ENCODE measurements at regions not wholly inside any gene's neighbourhood (a gene's known extent, or its start where the extent isn't known, plus 50 kb on each side); places are given as distances from the start of the nearest gene placed in this dataset.
"Not testable (repeated sequence)": the region's sequence is repeated elsewhere in the genome, so short reads cannot be mapped to it uniquely, and the experiment has no call there.

DNA sequence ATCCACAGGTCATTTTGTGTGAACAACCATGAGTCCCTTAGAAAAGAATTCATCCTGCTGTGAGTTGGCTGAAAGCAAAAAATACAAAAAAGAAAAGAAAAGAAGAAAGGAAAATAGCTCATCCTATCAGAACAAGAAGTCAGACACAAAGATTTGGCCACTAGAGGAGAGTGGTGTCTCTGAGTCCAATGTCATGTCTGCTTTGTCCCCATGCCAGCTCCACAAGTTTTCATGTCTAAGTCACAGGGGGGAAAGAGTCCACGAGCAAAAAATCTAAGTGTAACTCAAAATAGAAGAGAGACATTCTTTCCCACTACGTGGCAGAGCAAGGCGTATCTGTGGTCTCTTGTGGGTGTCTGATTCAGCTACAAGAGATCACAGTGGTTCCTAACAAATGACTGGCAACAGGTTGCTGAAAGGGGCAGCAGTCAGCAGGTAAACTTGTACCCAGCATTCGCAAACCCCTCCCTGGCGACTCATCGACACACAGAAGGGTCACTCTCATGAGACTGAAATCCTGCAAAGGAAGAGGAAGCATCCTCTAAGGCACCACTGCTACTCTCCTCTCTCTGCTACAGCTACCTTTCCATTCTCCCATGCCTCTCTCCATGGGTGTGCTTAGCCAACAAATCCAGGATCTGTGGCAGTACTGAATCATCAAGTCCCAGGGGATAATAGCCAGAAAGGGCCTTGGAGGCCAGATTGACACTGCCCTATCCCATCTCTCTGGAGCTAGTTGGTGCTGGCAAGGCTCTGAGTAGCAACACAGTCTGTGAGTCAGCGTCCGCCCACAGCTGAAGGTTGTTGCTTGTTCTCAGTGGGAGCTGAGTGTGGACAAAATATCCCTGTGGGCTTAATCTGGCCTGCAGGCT, 123.0 kb upstream of the SLC39A10 start:
- DNase-seq = no peak

DNA sequence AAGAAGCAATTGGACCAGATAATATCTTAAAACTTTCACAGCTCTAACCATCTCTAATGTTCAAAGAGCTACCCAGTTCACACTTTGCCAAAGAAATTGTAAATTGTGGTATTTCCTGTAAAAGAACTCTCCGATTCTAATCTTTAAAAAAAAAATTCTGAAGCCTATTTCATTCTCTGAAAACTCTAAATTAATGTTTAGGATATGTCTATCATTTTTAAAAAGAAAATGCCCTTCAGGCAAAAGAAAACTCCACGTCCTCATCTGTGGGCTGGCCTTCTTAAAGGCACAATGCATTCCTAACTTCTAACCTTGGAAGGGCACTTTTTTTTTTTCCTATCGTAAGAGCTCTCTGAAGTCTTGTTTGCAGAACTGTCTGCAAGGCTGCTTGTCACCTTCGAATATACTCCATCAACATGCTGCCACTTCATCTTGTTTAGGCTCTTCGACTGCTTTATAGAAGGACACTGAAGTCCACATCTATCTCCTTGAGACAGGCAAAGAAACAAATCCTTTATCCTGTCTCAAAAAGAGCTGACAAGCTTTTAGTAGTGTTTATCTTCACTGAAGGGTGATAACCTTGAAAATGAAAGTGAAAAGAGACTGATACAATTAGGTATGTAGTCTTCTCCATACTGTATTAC, 124.3 kb upstream of the SLC39A10 start:
- no peak for DNase-seq

DNA sequence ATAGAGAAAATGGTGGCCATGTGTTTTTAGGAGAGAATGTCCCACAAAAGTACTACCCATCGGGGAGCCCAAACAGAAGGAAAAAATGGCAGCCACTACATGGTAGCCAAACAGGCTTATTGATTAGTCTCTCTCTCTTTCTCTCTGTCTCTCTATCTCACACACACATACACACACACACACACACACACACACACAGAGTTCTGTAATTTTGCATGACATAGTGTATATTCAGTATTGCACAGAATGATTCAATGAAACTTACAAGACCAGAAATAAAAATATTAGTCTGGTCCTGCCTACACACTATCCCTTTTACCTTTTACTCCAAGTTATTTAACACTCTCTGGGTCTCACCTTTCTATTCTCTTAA, 124.8 kb upstream of the SLC39A10 start:
- no peak for DNase-seq

DNA sequence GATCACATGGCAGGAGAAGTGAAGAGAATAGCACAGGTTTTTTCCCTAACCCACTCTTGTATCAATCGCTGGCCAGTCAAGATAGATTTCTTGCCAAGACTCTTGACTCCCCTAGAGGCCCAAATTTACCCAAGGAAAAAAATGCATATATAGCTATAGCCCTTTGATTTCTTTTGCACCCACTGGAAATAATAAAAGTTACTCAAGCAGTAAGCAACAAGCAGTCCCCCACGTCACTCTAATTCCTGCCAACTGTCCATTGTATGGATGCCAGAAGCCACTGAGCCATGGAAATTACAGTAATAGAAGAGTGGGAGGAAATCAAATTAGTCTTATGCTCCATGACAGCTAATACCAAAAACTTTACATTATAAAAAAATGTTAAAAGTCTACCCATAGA, 125.3 kb upstream of the SLC39A10 start:
- no peak for DNase-seq

DNA sequence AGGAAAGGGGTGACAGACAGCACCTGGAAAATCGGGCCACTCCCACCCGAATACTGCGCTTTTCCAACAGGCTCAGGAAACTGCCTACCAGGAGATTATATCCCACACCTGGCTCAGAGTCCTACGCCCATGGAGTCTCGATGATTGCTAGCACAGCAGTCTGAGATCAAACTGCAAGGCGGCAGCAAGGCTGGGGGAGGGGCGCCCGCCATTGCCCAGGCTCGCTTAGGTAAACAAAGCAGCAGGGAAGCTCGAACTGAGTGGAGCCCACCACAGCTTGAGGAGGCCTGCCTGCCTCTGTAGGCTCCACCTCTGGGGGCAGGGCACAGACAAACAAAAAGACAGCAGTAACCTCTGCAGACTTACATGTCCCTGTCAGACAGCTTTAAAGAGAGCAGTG, 133.8 kb upstream of the SLC39A10 start:
- not testable (repeated sequence) for DNase-seq

DNA sequence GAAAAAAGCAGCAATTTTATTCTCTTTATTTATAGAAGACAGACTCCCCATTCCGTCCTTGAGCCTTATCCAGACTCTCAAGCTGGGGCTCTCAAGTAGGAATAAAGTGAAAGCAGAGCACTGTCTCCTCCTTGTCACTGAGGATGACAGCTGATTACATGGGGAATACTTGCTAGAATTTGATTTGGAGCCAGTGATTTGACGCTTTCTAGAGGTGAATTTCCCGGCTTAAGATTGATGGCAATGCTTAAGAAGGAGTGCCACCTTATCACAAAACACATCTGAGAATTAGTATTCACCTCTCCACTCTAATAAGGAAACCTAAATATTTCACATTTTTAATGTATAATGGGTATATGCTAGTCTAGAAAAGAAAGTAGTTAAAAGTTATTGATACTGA, 135.4 kb upstream of the SLC39A10 start:
- no peak for DNase-seq

DNA sequence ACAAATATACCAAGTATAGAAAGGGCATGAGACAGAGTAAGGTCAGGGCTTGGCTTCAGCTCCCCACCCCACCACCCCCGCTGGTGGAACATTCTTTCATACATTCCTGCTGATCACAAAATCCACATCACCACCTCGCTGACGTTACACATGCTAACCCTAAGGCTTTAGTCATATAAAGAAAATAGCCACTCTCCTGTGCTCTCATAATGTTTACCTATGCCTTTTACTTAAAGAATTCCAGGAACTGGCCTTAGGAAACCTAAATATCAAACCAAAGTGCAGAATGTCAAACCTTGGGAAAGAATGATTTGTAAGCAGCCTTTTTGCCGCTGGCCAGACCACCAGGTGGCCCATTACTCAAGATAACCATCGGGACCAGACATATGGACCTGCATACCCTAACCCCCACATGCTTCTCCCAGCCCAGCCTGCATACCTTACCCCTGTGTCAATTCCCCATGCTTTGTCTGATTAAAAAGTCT, 136.3 kb upstream of the SLC39A10 start:
- DNase-seq = no peak

DNA sequence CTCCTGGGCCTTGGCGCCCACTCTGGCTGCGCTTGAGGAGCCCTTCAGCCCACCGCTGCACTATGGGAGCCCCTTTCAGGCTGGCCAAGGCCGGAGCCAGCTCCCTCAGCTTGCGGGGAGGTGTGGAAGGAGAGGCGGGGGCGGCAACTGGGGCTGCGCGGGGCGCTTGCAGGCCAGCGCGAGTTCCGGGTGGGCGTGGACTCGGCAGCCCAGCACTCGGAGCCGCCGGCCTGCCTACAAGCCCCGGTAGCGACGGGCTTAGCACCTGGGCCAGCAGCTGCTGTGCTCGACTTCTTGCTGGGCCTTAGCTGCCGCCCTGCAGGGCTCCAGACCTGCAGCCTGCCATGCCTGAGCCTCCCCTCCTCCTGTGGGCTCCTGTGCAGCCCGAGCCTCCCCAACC, 141.5 kb upstream of the SLC39A10 start:
- no peak for DNase-seq

DNA sequence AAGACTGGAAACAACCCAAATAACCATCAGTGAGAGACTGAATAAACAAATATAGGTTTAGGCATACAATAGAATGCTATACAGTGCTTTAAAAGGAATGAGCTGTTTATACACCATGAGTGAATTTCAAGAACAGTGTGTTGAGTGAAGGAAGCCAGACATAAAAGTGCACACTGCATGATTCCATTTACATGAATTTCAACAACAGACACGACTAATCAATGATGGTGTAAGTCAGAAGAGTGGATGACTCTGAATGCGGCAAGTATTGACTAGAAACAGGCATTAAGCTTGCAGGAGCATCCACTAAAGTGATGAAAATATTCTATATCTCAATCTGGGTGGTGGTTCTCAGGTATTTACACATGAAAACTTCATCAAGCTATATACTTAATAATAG, 142.7 kb upstream of the SLC39A10 start:
- DNase-seq = no peak

DNA sequence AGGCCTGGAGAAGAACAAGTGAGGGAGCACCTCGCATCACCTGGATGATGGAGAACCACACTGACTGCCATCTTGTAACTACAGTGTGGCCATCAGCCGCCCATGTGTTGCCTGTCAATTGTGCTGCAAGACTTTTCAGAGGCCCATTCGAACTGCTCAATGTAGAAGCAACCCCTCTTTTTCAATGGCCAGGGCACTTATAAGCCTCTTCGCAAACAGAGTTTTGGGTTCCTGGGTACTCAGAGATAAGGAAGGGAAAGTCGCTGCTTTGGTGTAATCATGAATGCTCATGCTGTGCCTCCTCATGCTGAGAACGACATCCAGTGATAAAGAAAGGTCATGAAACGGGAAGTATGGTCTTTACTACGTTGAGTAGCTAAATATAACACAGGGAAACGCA, 143.9 kb upstream of the SLC39A10 start:
- no peak for DNase-seq

DNA sequence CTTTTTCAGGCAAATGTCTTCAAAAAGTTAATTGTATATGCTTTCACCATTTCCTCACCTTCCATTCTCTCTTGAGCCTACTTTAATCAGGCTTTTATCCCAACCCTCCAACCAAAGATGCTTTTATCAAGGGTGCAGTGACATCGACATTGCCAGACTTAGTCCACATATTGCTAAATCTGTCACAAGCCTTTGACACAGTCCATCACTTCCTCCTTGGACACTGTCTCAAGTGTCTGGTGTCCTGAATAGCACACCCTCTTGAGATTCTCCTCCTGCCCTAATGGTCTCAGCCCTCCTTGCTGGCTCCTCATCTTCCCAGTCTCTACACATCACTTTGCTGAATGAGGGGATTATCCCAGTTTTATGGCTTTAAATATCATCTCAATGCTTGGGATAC, 147.5 kb upstream of the SLC39A10 start:
- DNase-seq = no peak

DNA sequence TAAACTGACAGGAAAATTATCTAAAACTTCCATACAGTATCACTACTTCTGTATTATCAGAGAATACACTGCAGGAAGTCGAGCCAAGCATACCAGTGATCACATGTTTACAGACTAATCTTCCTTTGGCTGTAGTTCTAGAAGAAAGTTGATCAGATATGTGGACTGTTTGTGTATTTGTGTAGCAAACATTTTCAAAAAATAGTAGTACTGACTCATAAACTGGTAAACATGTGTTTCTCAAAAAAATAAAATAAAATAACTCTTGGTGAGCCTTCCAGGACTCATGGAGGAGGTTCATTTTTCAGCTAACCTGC, 148.9 kb upstream of the SLC39A10 start:
- no peak for DNase-seq

DNA sequence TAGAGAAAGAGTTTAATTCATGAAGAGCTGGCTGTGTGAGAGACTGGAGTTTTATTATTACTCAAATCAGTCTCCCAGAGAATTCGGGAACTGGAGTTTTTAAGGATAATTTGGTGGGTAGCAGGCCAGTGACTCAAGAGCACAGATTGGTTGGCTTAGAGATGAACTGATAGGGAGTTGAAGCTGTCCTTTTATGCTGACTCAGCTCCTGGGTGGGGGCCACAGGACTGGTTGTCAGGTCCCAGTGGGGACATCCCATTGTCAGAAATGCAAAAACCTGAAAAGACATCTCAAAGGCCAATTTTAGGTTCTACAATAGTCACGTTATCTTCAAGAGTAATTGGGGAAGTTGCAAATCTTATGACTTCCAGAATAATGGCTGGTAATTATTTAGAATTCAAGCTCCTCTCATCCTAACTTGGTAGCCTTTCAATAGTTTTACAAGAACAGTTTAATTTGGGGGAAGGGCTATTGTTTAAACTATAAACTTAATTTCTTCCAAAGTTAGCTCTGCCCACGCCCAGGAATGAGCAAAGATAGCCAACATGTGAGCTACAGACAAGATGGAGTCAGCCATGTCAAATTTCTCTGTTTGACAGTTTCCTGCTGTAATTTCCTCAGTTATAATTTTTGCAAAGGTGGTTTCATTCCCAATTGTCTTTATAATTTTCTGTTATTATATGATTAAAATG, 149.4 kb upstream of the SLC39A10 start:
- DNase-seq = no peak

DNA sequence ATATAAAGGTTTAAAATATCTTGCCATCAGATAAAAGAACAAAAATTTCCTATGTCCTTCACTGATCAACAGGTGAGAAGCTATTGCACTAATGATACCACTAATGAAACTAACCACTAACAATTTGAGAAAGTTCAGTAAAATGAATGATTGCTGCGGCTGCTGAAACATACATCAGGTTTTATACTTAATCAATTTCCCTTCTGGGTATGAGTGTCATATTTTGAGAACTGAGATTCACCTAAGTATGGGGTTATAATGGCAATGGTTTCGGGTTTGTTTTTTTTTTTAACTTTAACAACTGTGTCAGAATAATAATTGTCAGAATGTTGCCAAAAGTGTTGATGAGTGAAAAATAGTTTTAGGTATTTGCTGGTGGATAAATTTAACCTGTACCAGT, 151.3 kb upstream of the SLC39A10 start:
- no peak for DNase-seq

DNA sequence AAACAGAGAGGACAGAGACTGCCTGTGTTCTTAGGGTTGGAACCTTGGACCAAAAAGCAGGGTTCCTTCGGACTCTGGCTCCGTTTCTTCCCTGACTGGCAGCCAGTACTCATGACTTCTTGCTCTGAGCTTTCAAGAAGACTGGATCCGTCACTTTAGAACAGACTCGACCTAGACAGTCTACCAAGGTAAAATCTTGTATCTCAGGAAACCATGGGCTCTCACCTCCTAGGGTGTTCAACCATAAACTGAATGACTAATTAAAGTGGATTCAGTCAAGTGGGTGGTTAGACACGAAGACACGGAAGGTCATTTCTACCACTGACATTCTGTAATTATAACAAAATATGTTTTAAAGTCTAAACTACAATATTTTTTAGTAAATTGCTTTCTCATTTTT, 153.8 kb upstream of the SLC39A10 start:
- no peak for DNase-seq

DNA sequence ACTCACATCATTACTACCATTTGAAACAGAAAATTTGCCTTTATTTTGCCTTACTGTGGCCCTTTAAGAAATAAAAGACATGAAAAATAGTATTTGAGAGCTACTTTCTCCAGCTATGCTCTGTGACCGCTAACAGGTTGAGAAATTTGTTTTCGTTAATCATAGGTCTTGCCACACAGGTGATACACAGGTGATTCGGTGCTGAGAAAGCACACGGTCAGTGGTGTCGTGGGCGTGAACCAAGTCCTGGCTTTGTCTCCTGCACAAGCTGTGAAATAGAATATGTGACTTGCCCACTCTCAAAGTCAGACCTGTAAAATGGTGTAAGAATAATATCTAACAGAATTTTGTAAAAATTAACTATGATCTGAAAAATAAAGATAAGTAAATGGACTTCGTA, 155.3 kb upstream of the SLC39A10 start:
- DNase-seq = no peak

DNA sequence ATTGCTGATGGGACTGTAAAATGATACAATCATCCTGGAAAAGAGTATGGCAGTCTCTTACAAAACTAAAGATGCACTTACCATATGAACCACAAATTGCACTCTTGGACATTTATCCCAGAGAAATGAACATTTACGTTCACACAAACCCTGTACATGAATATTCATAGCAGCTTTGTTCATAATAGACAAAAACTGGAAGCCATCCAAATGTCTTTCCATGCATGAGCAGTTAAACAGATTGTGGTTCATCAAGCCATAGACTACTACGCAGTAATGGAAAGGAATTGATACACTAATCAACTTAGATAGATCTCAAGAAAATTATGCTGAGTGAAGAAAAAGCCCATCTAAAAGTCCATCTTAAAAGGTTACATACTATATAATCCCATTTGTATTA, 156.1 kb upstream of the SLC39A10 start:
- no peak for DNase-seq

DNA sequence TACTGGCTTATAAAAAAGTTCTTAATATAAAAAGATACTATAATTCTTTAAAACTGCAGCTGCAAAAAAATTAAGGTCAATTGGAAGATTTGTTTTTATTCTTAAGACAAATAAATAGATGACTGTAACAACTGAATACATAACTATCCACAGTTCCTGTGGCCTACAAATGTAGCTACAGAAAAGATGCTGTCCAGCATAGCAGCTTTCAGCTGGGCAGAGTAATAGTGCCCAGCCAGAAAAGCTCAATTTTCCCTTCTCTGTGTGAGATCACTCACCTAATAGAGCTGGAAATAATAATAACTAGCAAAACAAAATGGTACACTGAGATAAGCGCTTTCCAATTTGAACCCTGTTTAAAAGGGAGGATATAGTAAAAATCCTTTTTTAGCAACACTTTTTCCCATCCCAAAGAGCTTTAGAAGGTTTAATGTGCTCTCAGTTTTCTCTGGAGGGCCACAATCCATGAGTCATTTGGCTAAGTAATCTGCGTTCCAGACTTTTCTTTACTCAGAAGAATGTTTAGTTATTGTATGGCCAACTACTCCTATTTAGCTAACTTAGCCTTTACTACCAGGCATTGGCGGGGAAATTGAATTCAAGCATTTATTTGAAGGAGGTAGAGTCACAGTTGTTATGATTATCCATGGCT, 158.1 kb upstream of the SLC39A10 start:
- no peak for DNase-seq

DNA sequence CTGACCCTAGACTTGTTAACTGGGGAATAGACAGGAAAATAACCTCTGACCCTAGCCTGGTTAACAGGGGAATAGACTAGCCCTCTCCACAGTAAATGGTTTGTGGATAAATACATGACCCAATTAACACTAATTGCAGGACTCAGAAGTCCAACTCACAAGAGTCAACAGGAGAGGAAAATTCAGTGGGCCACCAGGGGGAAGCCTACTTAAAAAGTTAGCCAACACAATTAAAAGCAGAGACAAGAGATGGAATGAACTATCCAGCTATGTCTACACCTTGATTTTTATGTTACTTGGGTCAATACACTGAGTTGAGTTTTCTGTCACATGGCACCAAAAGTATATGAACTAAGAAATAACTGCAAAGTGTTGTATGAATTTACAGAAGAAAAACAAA, 158.8 kb upstream of the SLC39A10 start:
- DNase-seq = no peak

DNA sequence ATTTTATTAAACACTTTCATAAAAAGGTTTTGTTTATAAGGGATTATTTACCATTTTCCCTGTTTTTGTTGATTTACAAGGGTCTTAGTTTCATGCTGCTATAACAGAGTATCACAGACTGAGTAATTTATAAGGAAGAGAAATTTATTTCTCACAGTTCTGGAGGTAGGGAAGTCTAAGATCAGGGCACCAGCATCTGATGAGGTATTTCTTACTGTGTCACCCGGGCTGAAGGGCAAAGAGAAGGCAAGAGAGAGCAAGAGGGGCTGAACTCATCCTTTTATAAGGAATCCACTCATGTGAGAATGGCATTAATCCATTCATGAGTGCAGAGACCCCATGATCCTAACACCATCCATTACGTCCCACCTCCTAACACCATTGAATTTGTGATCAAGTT, 160.0 kb upstream of the SLC39A10 start:
- no peak for DNase-seq

DNA sequence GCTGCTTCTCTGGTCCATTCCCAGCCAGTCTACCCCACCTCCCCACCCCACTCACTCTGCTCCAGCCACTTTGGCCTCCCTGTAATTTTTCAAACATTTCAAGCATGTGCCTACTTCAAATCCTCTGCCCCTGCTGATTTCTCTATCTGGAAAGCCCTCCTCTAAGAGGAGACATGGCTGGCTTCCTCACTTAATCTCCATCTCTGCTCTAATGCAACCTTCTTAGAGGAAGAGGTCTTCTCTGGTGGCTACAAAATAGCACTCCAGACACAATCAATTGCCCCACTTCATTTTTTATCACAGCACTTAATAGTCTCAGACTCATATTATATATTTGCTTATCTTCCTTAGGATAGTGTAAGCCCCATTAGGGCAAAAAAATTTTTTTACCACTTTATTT, 161.1 kb upstream of the SLC39A10 start:
- no peak for DNase-seq

DNA sequence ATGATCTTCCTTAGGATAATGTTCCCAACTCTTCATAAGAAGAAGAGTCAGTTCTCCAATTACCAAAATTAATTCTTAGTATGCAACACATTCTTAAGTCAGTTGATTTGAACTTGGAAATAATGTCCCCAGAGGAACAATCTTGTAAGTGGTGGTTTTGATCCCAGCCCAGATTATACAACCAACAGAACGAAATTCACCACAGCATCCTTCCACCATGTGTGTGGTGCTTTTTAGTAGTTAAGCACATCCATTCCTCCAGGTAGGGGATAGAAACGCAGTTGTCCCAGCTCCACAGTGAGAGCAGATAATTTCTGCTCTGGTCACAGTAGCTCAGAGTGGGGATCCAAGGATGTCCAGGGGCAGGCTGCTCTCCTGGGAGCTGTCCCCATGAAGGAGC, 161.7 kb upstream of the SLC39A10 start:
- DNase-seq = no peak

DNA sequence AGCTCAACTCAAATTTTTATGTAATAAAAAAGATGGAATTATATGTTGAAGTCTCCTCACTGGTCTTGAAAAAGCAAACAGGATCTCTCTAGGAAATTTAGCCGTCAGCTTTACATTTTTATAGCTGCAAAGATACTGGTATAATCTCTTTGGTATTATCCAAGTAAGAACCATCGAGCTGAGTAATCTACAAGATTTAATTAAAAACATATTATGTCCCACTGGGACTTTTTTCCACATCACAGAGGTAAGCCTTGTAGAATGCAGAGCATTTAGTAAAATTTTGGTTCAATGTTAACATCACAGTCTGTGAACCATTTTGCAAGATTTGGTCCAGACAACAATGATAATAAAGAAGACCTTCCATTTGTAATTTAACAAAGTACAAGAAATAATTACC, 162.6 kb upstream of the SLC39A10 start:
- no peak for DNase-seq

DNA sequence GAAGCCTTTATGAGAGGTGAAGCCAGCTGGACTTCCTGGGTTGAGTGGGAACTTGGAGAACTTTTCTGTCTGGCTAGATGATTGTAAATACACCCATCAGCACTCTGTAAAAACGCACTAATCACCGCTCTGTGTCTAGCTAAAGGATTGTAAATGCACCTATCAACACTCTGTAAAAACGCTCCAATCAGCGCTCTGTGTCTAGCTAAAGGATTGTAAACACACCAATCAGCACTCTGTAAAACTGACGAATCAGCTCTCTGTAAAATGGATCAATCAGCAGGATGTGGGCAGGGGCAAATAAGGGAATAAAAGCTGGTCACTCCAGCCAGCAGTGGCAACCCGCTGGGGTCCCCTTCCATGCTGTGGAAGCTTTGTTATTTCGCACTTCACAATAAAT, 163.6 kb upstream of the SLC39A10 start:
- no peak for DNase-seq

Data from SHP77 (cell line).